Adrenal gland (tissue), 9 donors: ENCODE measurements at regions not wholly inside any gene's neighbourhood (a gene's known extent, or its start where the extent isn't known, plus 50 kb on each side); places are given as distances from the start of the nearest gene placed in this dataset.

Source experiments
- DNase-seq, 7 donors: peaks; one replicate each; pipeline ENCODE4 v3.0.0-alpha.2; 2019 to 2020
- H3K27ac ChIP-seq, 5 donors: fragments of 200-600 bp; sonication (generic) in 4 of 5; 1 replicate in 3 of 5; 2 replicates in 2 of 5; pipeline versions ENCODE4 v1.5.1 to v1.8.0; 2016 to 2020; ENCODE audit warnings: mild to moderate bottlenecking in 1 of 5
- H3K27me3 ChIP-seq: fragments of 200-600 bp; 2 replicates; pipeline ENCODE4 v1.8.0; 2021
- H3K36me3 ChIP-seq, 2 donors: fragments of 200-600 bp; replicated peaks in 1 of 2; 1 replicate in 1 of 2; 2 replicates in 1 of 2; pipeline versions ENCODE4 v1.5.1 to v1.8.0; 2018 to 2022
- H3K4me1 ChIP-seq, 2 donors: fragments of 200-600 bp; replicated peaks in 1 of 2; 1 replicate in 1 of 2; 2 replicates in 1 of 2; pipeline versions ENCODE4 v1.5.1 to v1.8.0; 2018 to 2021
- H3K4me3 ChIP-seq, 4 donors: fragments of 200-600 bp; sonication (generic) in 3 of 4; one replicate each; pipeline ENCODE4 v1.5.1; 2016 to 2018
- H3K9me3 ChIP-seq, 3 donors: fragments of 200-600 bp; sonication (generic) in 1 of 3; replicated peaks in 1 of 3; 1 replicate in 2 of 3; 2 replicates in 1 of 3; pipeline versions ENCODE4 v1.5.1 to v1.8.0; 2016 to 2021
- POLR2A ChIP-seq, 2 donors: fragments of 450-650 bp; IDR thresholded peaks; one replicate each; pipeline ENCODE4 v1.6.1; 2017; ENCODE audit warnings: antibody characterized with exemption in 2 of 2, mild to moderate bottlenecking in 2 of 2, moderate library complexity in 1 of 2
- WGBS, 4 donors: extraction: QIAGEN DNeasy Blood & Tissue Kit in 2 of 4; methylation state at CpG; one replicate each; pipeline versions ENCODE4 v1.1.5 to v1.1.7; 2013 to 2017; 5-methylcytosine and 5-hydroxymethylcytosine counted together
- intact Hi-C, 2 donors: fragments of 100-400 bp; cut with DNase I; formaldehyde crosslinking; loops; one replicate each; pipeline versions ENCODE4 v1.14.1 to v1.15.0; 2022 to 2023
- TF ChIP-seq, protein P1 (sequence below), 6 experiments: fragments of 450-650 bp in 4 of 6; fragments of 200-600 bp in 2 of 6; sonication (generic) in 1 of 6; IDR thresholded peaks; 1 replicate in 5 of 6; 2 replicates in 1 of 6; pipeline versions ENCODE4 v1.5.1 to v1.8.0; 2016 to 2021; ENCODE audit warnings: antibody characterized with exemption in 6 of 6, mild to moderate bottlenecking in 2 of 6, moderate library complexity in 1 of 6
- donor health status: healthy with polysubstance abuse.
- donor health status: Bipolar disorder and iron deficiency.
- donor health status: DM: yes; HTN: yes; CAD: no.
- donor health status: DM: no; HTN: no; CAD: no.
- donor health status: DM: no; HTN: no; CAD: no.

DNA sequence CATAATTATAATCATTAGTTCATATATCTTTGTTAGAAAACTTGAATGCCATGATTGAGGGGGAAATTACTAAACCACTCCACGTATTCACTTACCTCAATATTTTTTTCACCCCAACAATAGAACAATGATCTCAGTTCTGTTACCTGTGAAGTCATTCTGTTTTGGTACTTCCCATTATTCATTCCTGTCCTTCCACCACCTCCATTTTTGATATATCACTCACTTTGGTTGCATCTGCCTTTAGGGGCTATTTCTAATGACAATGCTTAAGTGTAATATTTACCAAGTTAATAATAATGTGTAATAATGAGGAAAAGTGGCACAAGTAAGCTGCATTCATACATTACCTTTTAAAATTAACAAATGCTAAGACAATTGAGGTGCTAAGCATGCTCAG, 218.4 kb downstream of the SPATA31D1 start:
- TF ChIP-seq POLR2A (IDR thresholded peaks at IDR 0.05), result no peak
- TF ChIP-seq, protein P1, sequence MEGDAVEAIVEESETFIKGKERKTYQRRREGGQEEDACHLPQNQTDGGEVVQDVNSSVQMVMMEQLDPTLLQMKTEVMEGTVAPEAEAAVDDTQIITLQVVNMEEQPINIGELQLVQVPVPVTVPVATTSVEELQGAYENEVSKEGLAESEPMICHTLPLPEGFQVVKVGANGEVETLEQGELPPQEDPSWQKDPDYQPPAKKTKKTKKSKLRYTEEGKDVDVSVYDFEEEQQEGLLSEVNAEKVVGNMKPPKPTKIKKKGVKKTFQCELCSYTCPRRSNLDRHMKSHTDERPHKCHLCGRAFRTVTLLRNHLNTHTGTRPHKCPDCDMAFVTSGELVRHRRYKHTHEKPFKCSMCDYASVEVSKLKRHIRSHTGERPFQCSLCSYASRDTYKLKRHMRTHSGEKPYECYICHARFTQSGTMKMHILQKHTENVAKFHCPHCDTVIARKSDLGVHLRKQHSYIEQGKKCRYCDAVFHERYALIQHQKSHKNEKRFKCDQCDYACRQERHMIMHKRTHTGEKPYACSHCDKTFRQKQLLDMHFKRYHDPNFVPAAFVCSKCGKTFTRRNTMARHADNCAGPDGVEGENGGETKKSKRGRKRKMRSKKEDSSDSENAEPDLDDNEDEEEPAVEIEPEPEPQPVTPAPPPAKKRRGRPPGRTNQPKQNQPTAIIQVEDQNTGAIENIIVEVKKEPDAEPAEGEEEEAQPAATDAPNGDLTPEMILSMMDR (IDR thresholded peaks at IDR 0.05), result no peak
- no peak overlapping the region for H3K27ac ChIP-seq
- no peaks in the 10 kb centered on the region for H3K27me3 ChIP-seq
- H3K9me3 ChIP-seq, result no peaks in the 10 kb centered on the region
- no peak overlapping the region for H3K4me3 ChIP-seq
- H3K4me1 ChIP-seq, result no peaks in the 10 kb centered on the region
- DNase-seq, result no peak
- 77 to 93% (median 83%) methylated on average over 1 of the region's 1 CpG for WGBS, 4 donors
- intact Hi-C loops, result no loop called here
- no peaks in the 10 kb centered on the region for H3K36me3 ChIP-seq

DNA sequence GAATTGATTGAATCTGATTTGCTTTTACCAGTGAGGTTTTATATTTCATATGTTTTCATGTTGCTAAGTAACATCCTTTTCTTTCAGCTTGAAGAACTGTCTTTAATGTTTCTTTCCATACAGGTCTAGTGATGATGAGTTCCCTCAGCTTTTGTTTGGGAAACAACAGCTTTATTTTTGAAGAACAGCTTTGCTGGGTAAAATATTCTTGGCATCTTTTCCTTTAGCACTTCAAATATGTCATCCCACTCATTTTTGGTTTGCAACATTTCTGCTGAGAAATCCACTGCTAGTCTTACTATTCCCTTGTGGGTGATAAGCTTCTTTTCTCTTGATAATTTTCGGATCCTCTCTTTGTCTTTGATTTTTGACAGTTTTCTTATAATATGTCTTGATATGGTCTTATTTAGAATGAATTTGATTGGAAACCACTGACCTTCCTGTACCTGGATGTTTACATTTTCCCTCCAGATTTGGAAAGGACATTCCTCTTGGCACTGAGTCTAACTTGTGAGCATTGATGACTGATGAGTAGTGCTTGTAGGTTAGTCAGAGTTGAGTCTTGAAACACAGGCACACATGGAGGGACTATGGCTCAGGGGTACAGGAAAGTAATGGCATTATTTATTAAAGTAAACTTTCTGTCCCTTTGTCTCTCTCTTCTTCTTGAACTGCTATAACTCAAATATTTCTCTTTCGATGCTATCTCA, 220.3 kb downstream of the SPATA31D1 start:
- no peaks in the 10 kb centered on the region for H3K9me3 ChIP-seq
- H3K4me1 ChIP-seq, result no peaks in the 10 kb centered on the region
- no peaks in the 10 kb centered on the region for H3K27me3 ChIP-seq
- no peak overlapping the region for H3K27ac ChIP-seq
- no peak overlapping the region for H3K4me3 ChIP-seq
- 71 to 87% (median 79%) methylated on average over 2 of the region's 2 CpGs for WGBS, 4 donors
- intact Hi-C loops, result no loop called here
- no peak for TF ChIP-seq POLR2A (IDR thresholded peaks at IDR 0.05)
- TF ChIP-seq, protein P1 (IDR thresholded peaks at IDR 0.05), result no peak
- no peak for DNase-seq
- H3K36me3 ChIP-seq, result no peaks in the 10 kb centered on the region

DNA sequence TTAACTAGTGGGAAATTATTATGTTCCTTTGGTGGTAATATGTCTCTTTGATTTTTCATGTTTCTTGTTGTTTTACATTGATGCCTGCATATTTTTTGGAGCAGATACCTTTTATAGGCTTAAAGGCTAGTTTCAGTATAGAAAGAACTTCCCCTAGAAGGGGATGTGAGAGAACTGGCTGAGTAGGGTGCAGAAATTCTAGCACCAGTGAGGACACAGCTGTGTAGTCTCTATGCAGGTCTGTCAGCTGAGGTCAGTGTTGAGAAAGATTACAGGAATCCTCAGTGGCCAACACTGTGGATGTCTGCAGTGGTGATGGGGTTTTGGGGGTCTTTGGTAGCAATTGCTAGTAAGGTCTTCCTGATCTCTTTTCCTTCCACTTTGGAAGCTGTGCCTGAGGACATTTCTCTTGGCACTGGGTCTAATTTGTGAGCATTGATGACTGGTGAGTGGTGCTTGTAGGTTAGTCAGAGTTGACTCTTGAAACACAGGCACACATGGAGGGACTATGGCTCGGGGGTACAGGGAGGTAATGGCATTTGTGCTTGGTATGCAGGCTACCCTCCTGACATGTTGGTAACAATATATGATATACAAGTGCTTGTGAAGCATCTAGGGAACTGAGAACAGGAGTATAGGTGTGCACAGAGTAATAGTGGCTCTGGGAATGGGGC, 221.4 kb downstream of the SPATA31D1 start:
- Histone ChIP-seq H3K4me1 (no peaks in the 10 kb centered on the region), H3K27ac (no peak overlapping the region), H3K4me3 (no peak overlapping the region), H3K27me3 (no peaks in the 10 kb centered on the region), H3K9me3 (no peaks in the 10 kb centered on the region), H3K36me3 (no peaks in the 10 kb centered on the region)
- TF ChIP-seq, protein P1 (IDR thresholded peaks at IDR 0.05), result no peak
- DNase-seq, result no peak
- 71 to 82% (median 80%) methylated on average over 1 of the region's 1 CpG for WGBS, 4 donors
- intact Hi-C loops, result no loop called here

DNA sequence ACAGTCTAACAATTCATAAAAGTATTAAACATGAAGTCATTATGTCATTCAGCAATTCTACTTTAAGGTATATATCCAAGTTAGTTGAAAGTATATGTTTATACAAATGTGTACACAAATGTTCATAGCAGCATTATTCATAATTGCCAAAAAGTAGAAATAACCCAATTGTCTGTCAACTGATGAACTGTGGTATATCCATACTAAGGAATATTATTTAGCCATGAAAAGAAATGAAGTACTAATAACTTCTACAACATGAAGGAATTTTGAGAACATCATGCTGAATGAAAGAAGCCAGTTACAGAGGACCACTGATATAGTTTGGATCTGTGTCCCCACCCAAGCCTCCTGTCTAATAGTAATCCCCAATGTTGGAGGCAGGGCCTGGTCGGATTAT, 224.3 kb downstream of the SPATA31D1 start:
- intact Hi-C loops, result no loop called here
- Histone ChIP-seq H3K4me1 (no peaks in the 10 kb centered on the region), H3K4me3 (no peak overlapping the region), H3K9me3 (no peaks in the 10 kb centered on the region), H3K27me3 (peaks cover 3% of the 10 kb centered on the region), H3K36me3 (no peaks in the 10 kb centered on the region), H3K27ac (no peak overlapping the region)
- DNase-seq, result no peak
- WGBS, 4 donors, result 81 to 90% (median 89%) methylated on average over 1 of the region's 1 CpG
- TF ChIP-seq, protein P1 (IDR thresholded peaks at IDR 0.05), result no peak
- no peak for TF ChIP-seq POLR2A (IDR thresholded peaks at IDR 0.05)
